ENCODE measurements at regions not wholly inside any gene's neighbourhood (a gene's known extent, or its start where the extent isn't known, plus 50 kb on each side); places are given as distances from the start of the nearest gene placed in this dataset.

DNA sequence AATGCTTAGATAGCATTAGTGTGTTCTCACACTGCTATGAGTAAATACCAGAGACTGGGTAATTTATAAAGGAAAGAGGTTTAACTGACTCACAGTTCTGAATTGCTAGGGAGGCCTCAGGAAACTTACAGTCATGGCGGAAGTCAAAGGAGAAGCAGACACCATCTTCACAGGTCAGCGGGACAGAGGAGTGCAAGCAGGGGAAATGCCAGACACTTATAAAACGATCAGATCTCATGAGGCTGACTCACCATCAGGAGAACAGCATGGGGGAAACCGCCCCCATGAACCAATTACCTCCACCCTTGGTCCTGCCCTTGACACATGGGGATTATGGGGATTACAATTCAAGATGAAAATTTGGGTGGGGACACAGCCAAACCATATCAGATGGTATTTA, 381.5 kb upstream of the DPPA4 start:
- no peak for DNase-seq
- Histone ChIP-seq H3K27me3 (ENCODE audit: insufficient read depth, low read depth, severe bottlenecking) (no peaks in the 10 kb centered on the region), H3K4me3 (ENCODE audit: low read depth, low read length) (no peak overlapping the region), H3K36me3 (no peaks in the 10 kb centered on the region), H3K27ac (no peak overlapping the region), H3K9me3 (ENCODE audit: severe bottlenecking) (no peaks in the 10 kb centered on the region)
- no peak for TF ChIP-seq CTCF (IDR thresholded peaks at IDR 0.05; ENCODE audit: low read depth, low read length)

DNA sequence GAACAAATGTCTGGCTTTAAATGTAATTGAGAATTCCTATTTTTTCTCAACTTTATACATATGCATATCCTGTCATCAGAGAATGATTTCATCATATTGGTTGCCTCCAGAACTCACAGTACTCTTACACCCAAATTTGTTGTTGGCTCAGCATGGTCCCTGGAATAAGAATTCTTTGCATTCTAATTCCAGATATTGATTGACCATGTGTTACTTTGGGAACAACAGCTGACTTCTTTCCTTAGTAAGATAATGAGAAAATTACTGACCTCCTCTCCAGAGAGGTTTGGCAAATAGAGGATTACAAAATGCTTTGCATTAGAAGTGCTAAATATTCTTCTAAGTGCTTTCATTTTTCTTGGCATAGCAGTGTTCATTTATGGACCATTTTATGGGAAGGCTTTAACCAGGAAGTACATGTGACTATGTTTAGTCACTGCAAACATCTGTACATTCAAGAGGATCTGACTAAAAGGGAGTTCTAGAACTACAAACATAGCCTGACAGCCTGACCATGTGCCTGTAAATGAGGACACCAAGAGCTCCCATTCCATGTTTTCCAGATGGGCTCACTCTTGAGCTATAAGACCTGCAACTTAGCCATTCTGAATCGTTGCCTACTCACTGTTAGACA, 391.6 kb upstream of the DPPA4 start:
- Histone ChIP-seq H3K36me3 (no peaks in the 10 kb centered on the region), H3K27me3 (ENCODE audit: insufficient read depth, low read depth, severe bottlenecking) (no peaks in the 10 kb centered on the region), H3K4me3 (ENCODE audit: low read depth, low read length) (no peak overlapping the region), H3K27ac (no peak overlapping the region), H3K9me3 (ENCODE audit: severe bottlenecking) (peaks cover 5% of the 10 kb centered on the region)
- no peak for DNase-seq
- no peak for TF ChIP-seq CTCF (IDR thresholded peaks at IDR 0.05; ENCODE audit: low read depth, low read length)

- H3K4me3 ChIP-seq (ENCODE audit: low read depth, low read length), result no peak overlapping the region
- H3K27ac ChIP-seq, result no peak overlapping the region
- no peaks in the 10 kb centered on the region for H3K36me3 ChIP-seq
- peak; percentile 64 for DNase-seq
- H3K27me3 ChIP-seq (ENCODE audit: insufficient read depth, low read depth, severe bottlenecking), result no peaks in the 10 kb centered on the region
- H3K9me3 ChIP-seq (ENCODE audit: severe bottlenecking), result peaks cover 6% of the 10 kb centered on the region
- TF ChIP-seq CTCF (IDR thresholded peaks at IDR 0.05; ENCODE audit: low read depth, low read length), result peak; percentile 56
These were observed 394.5 kb upstream of the DPPA4 start for GRCh38 chr3:109731639-109732473.

DNA sequence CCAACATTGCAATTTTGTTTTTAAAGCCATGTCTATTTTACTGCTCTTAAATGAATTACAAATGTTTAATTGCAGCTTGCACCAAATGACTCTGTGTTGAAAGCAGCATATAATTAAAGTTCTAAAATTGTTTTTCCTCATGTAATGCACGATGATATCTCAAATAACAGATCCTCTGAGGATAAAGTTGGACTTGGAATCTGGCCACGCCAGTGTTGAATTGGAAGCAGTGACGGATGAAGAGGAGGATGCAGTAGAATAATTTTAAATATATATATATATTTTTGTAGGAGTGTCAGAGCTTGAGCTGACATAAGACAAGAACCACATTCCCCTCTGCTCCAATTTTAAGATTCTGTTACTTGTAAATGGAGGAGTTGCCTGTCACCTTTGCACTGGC, 406.6 kb upstream of the DPPA4 start:
- Histone ChIP-seq H3K36me3 (no peaks in the 10 kb centered on the region), H3K27me3 (ENCODE audit: insufficient read depth, low read depth, severe bottlenecking) (no peaks in the 10 kb centered on the region), H3K9me3 (ENCODE audit: severe bottlenecking) (no peaks in the 10 kb centered on the region), H3K27ac (no peak overlapping the region), H3K4me3 (ENCODE audit: low read depth, low read length) (no peak overlapping the region)
- no peak for DNase-seq
- TF ChIP-seq CTCF (IDR thresholded peaks at IDR 0.05; ENCODE audit: low read depth, low read length), result no peak

- H3K27ac ChIP-seq, result no peak overlapping the region
- H3K4me3 ChIP-seq (ENCODE audit: low read depth, low read length), result no peak overlapping the region
- TF ChIP-seq CTCF (IDR thresholded peaks at IDR 0.05; ENCODE audit: low read depth, low read length), result no peak
- no peaks in the 10 kb centered on the region for H3K27me3 ChIP-seq (ENCODE audit: insufficient read depth, low read depth, severe bottlenecking)
- H3K9me3 ChIP-seq (ENCODE audit: severe bottlenecking), result peaks cover 5% of the 10 kb centered on the region
- H3K36me3 ChIP-seq, result no peaks in the 10 kb centered on the region
- no peak for DNase-seq
These were observed 435.2 kb upstream of the DPPA4 start for GRCh38 chr3:109772520-109772919.

All from WERI-Rb-1 (cell line).